GM13976 (cell line): ENCODE measurements at regions not wholly inside any gene's neighbourhood (a gene's known extent, or its start where the extent isn't known, plus 50 kb on each side); places are given as distances from the start of the nearest gene placed in this dataset.

Experiments used
- DNase-seq: peaks from one replicate; pipeline ENCODE4 v3.0.0; 2012; ENCODE audit warnings: low spot score
- in situ Hi-C: fragments of 300-500 bp; cut with MboI; formaldehyde crosslinking; loops from one replicate; pipeline ENCODE4 v1.12.0; 2022; ENCODE audit warnings: low sequenced_read_pairs, mixed read lengths, inconsistent platforms; ENCODE audit not compliant: unreplicated experiment
- TF ChIP-seq, protein P1 (sequence below): IDR thresholded peaks from 2 replicates; pipeline ENCODE4 v1.5.1; 2012; ENCODE audit warnings: borderline replicate concordance, mild to moderate bottlenecking; ENCODE audit not compliant: insufficient read depth; ENCODE audit errors: extremely low read depth, missing control alignments, control extremely low read depth

DNA sequence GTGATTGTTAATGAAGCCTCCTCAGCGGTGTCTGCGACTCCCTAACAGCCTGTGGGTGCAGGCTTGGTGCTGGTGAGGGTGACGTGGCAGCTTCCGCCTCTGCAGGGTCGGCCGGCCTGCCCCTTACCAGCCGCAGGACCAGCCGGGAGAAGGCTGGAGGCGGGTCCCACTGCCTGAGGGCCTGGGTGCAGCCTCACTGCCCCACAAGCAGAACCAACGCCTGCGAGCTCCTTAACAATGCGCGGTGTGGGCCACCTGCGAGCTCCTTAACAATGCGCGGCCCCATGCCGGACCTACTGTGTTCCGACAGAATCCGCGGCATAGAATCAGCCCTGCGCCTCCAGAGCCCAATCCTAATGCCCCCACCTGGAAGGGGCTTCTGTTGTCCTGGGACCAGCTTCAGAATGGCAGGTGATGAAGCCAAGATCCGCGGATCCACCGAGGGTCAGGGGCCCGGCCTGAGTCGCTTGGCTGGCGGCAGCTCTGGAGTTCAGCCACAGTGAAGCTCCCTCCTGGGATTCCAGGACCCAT is 54.4 kb upstream of the AJAP1 start:
- DNase-seq, result no peak
- TF ChIP-seq, protein P1, sequence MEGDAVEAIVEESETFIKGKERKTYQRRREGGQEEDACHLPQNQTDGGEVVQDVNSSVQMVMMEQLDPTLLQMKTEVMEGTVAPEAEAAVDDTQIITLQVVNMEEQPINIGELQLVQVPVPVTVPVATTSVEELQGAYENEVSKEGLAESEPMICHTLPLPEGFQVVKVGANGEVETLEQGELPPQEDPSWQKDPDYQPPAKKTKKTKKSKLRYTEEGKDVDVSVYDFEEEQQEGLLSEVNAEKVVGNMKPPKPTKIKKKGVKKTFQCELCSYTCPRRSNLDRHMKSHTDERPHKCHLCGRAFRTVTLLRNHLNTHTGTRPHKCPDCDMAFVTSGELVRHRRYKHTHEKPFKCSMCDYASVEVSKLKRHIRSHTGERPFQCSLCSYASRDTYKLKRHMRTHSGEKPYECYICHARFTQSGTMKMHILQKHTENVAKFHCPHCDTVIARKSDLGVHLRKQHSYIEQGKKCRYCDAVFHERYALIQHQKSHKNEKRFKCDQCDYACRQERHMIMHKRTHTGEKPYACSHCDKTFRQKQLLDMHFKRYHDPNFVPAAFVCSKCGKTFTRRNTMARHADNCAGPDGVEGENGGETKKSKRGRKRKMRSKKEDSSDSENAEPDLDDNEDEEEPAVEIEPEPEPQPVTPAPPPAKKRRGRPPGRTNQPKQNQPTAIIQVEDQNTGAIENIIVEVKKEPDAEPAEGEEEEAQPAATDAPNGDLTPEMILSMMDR, result no peak
- in situ Hi-C loops, result no loop called here

DNA sequence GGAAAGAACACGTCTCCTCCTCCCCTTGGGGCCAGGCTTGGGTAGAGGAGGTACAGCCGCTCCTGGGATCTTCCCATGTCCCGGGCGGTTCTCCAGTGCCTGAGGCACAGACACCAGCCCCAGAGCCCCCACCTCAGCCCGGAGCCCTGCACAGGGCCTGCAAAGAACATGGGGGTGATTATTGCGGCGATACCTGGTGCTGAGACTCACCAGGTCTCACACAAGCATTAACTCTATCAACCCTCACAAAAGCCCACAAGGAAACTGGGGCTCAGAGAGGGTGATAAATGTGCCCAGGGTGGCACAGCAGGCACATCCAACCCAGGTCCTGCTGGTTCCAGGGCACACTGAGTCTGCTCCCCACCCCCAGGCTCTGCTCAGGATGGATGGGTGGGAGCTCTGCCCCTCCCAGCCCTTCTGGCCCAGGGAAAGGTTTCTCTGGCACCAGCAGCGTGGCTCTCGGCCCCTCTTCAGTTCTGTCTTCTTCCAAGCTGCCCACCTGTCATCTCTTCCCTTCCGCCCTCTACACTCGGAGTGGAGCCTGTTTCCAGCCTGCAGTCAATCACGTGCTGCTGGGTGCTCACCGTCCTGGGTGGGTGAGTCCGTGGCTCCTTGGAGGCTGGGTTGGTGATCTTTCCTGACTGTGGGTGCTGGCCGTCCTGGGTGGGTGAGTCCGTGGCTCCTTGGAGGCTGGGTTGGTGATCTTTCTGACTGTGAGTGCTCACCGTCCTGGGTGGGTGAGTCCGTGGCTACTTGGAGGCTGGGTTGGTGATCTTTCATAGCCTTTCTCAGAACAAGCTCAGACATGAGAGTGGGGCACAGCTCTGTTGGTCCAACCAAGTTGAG is 53.6 kb upstream of the AJAP1 start:
- TF ChIP-seq, protein P1, result no peak
- in situ Hi-C loops, result no loop called here
- DNase-seq, result no peak

DNA sequence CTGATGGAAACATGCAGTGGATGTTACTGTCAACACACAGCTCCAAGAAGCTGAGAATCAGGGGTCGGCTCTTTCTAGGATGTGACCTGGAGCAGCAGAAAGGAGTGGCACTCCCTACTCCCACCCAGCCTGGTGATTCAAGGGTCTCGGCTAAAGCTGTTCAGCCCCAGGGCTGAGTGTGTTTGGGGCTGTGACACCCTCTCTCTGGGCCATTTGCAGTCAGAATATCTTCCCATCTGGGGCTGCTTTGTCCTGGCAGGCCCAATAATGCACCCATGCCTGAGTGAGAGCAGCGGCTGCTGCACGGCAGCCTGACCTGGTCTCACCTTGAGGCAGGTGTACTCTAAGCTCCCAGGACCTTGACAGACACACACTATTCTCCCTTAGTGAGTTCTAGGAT is 52.5 kb upstream of the AJAP1 start:
- DNase-seq, result no peak
- TF ChIP-seq, protein P1, result no peak
- in situ Hi-C loops, result no loop called here

DNA sequence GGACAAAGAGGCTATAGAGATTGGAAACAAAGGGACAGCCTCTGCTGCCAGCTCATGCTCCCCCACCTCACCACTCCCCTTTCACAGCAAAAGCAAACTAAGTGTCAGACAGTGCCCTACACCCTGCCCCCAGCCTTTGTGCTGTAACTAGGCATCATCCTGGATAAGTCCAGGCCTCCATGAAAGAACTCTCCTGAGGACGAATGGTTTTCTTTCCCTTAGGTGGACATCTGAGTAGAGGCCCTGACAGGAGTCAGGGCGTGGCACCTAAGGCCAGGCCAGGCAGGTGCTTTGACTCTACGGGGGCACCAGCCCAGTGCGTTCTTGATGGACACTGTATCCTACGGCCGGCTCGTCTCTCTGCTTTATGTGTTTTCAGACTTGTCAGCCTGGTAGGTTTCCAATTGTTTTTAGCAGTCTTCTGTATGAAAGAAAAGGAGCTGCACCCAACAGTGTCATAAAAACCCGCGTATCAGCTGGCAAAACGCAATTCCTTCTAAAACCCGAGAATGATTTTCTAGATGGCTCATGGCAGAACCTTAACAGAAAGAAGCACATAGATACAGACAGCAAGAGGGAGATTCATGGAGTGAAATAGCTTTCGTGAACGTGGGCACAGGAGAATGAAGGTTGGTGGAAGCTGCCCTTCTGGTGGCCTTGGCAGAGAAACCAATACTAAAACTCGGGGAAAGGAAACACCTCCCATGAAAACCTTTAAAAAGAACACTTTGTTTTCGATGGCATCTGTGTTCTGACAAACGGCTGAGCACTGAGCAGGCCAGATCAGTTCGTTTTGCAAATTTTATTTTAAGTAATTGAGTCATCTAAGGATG is 51.7 kb upstream of the AJAP1 start:
- in situ Hi-C loops, result no loop called here
- DNase-seq, result no peak
- TF ChIP-seq, protein P1, result no peak

DNA sequence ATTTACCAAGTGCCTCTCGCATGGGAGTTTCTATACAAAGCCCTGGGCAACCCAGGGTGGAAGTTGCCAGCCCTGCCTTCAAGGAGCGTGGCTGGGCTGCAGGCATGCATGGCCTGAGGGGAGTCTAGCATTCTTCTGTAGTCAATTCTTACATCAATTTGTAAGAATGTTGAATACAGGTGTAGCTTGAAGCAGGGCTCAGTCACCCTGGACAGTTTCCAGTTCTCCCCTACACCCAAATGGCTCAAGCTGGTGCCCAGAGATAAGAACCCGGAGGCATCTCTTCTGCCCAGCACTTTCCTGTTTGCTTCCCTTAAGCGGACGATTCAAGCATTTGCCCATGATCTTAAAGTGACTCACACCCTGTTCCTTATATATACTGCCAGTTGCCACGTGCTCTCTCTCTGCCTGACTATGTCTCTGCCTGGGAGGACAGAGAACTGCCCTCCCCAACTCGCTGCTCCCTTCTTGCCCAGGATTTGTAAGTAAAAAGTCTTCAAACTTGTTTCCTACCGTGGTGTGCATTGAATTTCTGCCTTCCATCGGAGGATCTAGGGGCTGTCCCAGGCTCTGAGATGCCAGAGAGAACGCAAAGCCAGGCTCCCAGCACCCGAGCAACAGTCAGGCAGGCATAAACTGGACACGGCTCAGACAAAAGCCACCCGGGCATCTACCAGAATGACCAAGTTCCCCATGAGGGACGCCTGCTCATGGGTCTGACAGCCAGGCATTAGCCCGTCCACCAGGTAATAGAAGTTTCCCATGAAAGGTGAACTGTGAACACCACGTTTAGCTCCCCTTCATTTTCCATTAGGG is 50.9 kb upstream of the AJAP1 start:
- DNase-seq, result no peak
- in situ Hi-C loops, result no loop called here
- TF ChIP-seq, protein P1, result no peak
